H9 (cell line): ENCODE measurements at regions not wholly inside any gene's neighbourhood (a gene's known extent, or its start where the extent isn't known, plus 50 kb on each side); places are given as distances from the start of the nearest gene placed in this dataset.

Experiments
- DNase-seq: peaks from one replicate; pipeline ENCODE4 v3.0.0-alpha.2; 2017
- H2AFZ ChIP-seq: one replicate; pipeline ENCODE4 v1.6.1; 2013; ENCODE audit warnings: mild to moderate bottlenecking, low read length, control low read depth, moderate library complexity
- H2AK5ac ChIP-seq: 2 replicates; pipeline ENCODE4 v1.6.1; 2013; ENCODE audit warnings: low read length, control low read depth, mixed read lengths; ENCODE audit not compliant: insufficient read length
- H2BK120ac ChIP-seq: one replicate; pipeline ENCODE4 v1.6.1; 2013; ENCODE audit warnings: low read depth, mild to moderate bottlenecking, low read length, control low read depth, inconsistent platforms; ENCODE audit not compliant: poor library complexity, severe bottlenecking
- H2BK12ac ChIP-seq: 2 replicates; pipeline ENCODE4 v1.6.1; 2013; ENCODE audit warnings: low read length, control low read depth, mixed read lengths, low read depth; ENCODE audit not compliant: insufficient read length
- H2BK15ac ChIP-seq: 2 replicates; pipeline ENCODE4 v1.6.1; 2013; ENCODE audit warnings: low read depth, low read length, control low read depth
- H2BK20ac ChIP-seq: one replicate; pipeline ENCODE4 v1.6.1; 2013; ENCODE audit warnings: low read depth, mild to moderate bottlenecking, low read length, control low read depth, inconsistent platforms; ENCODE audit not compliant: poor library complexity, severe bottlenecking
- H2BK5ac ChIP-seq: 2 replicates; pipeline ENCODE4 v1.6.1; 2013; ENCODE audit warnings: low read length, control low read depth, mixed read lengths; ENCODE audit not compliant: insufficient read length
- H3K14ac ChIP-seq: 2 replicates; pipeline ENCODE4 v1.6.1; 2013; ENCODE audit warnings: low read length, control low read depth; ENCODE audit not compliant: insufficient read depth
- H3K18ac ChIP-seq: 2 replicates; pipeline ENCODE4 v1.6.1; 2013; ENCODE audit warnings: low read depth, mild to moderate bottlenecking, mixed read lengths, low read length, control low read depth; ENCODE audit not compliant: insufficient read length
- H3K23ac ChIP-seq: 2 replicates; pipeline ENCODE4 v1.6.1; 2013; ENCODE audit warnings: low read length, control low read depth, mixed read lengths, low read depth; ENCODE audit not compliant: insufficient read length
- H3K23me2 ChIP-seq: 2 replicates; pipeline ENCODE4 v1.6.1; 2013; ENCODE audit warnings: low read depth, mild to moderate bottlenecking, mixed read lengths, low read length, control low read depth; ENCODE audit not compliant: insufficient read length, poor library complexity, severe bottlenecking
- H3K27ac ChIP-seq: 2 replicates; pipeline ENCODE4 v1.5.1; 2013; ENCODE audit warnings: low read length, control low read depth, mixed read lengths, low read depth; ENCODE audit not compliant: insufficient read length
- H3K27me3 ChIP-seq: 2 replicates; pipeline ENCODE4 v1.6.1; 2013; ENCODE audit warnings: low read length, control low read depth, inconsistent platforms; ENCODE audit not compliant: insufficient read depth
- H3K4ac ChIP-seq: 2 replicates; pipeline ENCODE4 v1.6.1; 2013; ENCODE audit warnings: low read depth, mild to moderate bottlenecking, control low read depth, inconsistent platforms, low read length, moderate library complexity
- H3K4me1 ChIP-seq: 2 replicates; pipeline ENCODE4 v1.6.1; 2013; ENCODE audit warnings: low read length, control low read depth, inconsistent platforms; ENCODE audit not compliant: insufficient read depth
- H3K4me2 ChIP-seq: 2 replicates; pipeline ENCODE4 v1.6.1; 2013; ENCODE audit warnings: low read length, control low read depth, mixed read lengths; ENCODE audit not compliant: insufficient read length, insufficient read depth
- H3K56ac ChIP-seq: 2 replicates; pipeline ENCODE4 v1.6.1; 2013; ENCODE audit warnings: low read depth, mild to moderate bottlenecking, mixed read lengths, low read length, control low read depth; ENCODE audit not compliant: insufficient read length
- H3K79me1 ChIP-seq: 2 replicates; pipeline ENCODE4 v1.6.1; 2013; ENCODE audit warnings: low read depth, mild to moderate bottlenecking, moderate library complexity, low read length, control low read depth, inconsistent platforms; ENCODE audit not compliant: insufficient read depth, poor library complexity, severe bottlenecking
- H3K79me2 ChIP-seq: 2 replicates; pipeline ENCODE4 v1.6.1; 2013; ENCODE audit warnings: low read length, control low read depth, inconsistent platforms; ENCODE audit not compliant: insufficient read depth
- H3K9ac ChIP-seq: 2 replicates; pipeline ENCODE4 v1.6.1; 2013; ENCODE audit warnings: low read length, control low read depth, mixed read lengths; ENCODE audit not compliant: insufficient read length; ENCODE audit errors: extremely low read depth
- H3K9me3 ChIP-seq: one replicate; pipeline ENCODE4 v1.6.1; 2013; ENCODE audit warnings: low read depth, low read length, inconsistent platforms; ENCODE audit not compliant: control insufficient read depth
- H3T11ph ChIP-seq: one replicate; pipeline ENCODE4 v1.6.1; 2013; ENCODE audit warnings: mild to moderate bottlenecking, low read length, control low read depth, inconsistent platforms
- H4K20me1 ChIP-seq: one replicate; pipeline ENCODE4 v1.6.1; 2013; ENCODE audit not compliant: control insufficient read depth, insufficient read length, insufficient read depth
- H4K5ac ChIP-seq: 2 replicates; pipeline ENCODE4 v1.6.1; 2013; ENCODE audit warnings: low read depth, mild to moderate bottlenecking, mixed read lengths, low read length, control low read depth; ENCODE audit not compliant: insufficient read length
- H4K8ac ChIP-seq: replicated peaks from 2 replicates; pipeline ENCODE4 v1.6.1; 2013; ENCODE audit warnings: low read length, control low read depth, mixed read lengths, low read depth; ENCODE audit not compliant: insufficient read length
- H4K91ac ChIP-seq: 2 replicates; pipeline ENCODE4 v1.6.1; 2013; ENCODE audit warnings: low read depth, mild to moderate bottlenecking, moderate library complexity, mixed read lengths, low read length, control low read depth; ENCODE audit not compliant: insufficient read length
- H3K27ac Mint-ChIP-seq, 3 experiments: 2 replicates in 2 of 3; 3 replicates in 1 of 3; pipeline ENCODE4 v1.8.0; 2020 to 2021; ENCODE audit warnings: mixed read lengths in 3 of 3, mild to moderate bottlenecking in 1 of 3, moderate library complexity in 1 of 3
- H3K27me3 Mint-ChIP-seq: 2 replicates; pipeline ENCODE4 v1.8.0; 2021; ENCODE audit warnings: low read depth, mild to moderate bottlenecking, moderate library complexity, mixed read lengths
- H3K36me3 Mint-ChIP-seq, 3 experiments: 2 replicates in 2 of 3; 3 replicates in 1 of 3; pipeline ENCODE4 v1.8.0; 2020 to 2021; ENCODE audit warnings: low read depth in 3 of 3, mixed read lengths in 3 of 3; ENCODE audit not compliant: insufficient read depth in 1 of 3
- H3K4me1 Mint-ChIP-seq, 2 experiments: 2 replicates each; pipeline ENCODE4 v1.8.0; 2020; ENCODE audit warnings: mixed read lengths in 2 of 2
- H3K4me3 Mint-ChIP-seq, 2 experiments: 2 replicates in 1 of 2; 3 replicates in 1 of 2; pipeline ENCODE4 v1.8.0; 2020 to 2021; ENCODE audit warnings: mild to moderate bottlenecking in 2 of 2, mixed read lengths in 2 of 2, moderate library complexity in 1 of 2
- H3K9me3 Mint-ChIP-seq, 2 experiments: 2 replicates in 1 of 2; 3 replicates in 1 of 2; pipeline ENCODE4 v1.8.0; 2020; ENCODE audit warnings: mild to moderate bottlenecking in 2 of 2, mixed read lengths in 2 of 2, moderate library complexity in 1 of 2
- WGBS: extraction: QIAGEN DNeasy Blood & Tissue Kit; methylation state at CpG from one replicate; pipeline ENCODE4 v1.1.7; 2013; ENCODE audit warnings: missing lambda C conversion rate, low lambda C conversion rate, mixed read lengths; ENCODE audit not compliant: insufficient read length; ENCODE audit errors: extremely low coverage; 5-methylcytosine and 5-hydroxymethylcytosine counted together
- TF ChIP-seq, protein P1 (sequence below): fragments of 200-600 bp; sonication (generic); conservative IDR thresholded peaks from 3 replicates; pipeline ENCODE4 v1.8.0; 2021; ENCODE audit warnings: antibody characterized with exemption, mild to moderate bottlenecking

DNA sequence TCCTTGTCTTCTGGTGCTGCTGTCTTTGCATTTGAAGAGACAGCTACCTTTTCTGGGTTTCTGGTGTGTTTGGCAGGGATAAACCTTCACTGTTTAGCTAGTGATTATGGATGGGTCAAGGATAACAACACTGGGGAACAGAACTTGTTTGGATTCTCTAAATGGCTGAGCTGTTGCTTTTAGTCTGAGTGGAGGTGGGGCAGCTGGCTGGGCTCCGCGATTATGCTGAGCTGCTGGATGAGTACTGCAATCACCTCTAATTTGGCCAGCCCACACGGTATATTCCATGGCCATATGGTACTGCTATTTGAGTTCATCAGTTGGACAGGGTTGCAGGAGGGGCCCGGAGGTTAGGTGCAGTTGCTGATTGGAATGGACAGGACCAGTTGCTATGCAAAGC lies 361.6 kb upstream of the TFPI start:
- H3K23ac ChIP-seq: no peak overlapping the region
- no peak overlapping the region for H3K4me2 ChIP-seq
- H2BK120ac ChIP-seq: no peak overlapping the region
- no peak for DNase-seq
- H4K8ac ChIP-seq: no peak overlapping the region
- Mint-ChIP-seq H3K27ac (peak overlapping the region in 1 of 3 experiments; percentile 34; a peak in 1 of 7 replicates), H3K27me3 (no peaks in the 10 kb centered on the region), H3K4me1 (no peaks in the 10 kb centered on the region; a peak in 1 of 4 replicates), H3K9me3 (no peaks in the 10 kb centered on the region), H3K36me3 (no peaks in the 10 kb centered on the region), H3K4me3 (no peak overlapping the region)
- H4K20me1 ChIP-seq: no peaks in the 10 kb centered on the region
- TF ChIP-seq, protein P1, sequence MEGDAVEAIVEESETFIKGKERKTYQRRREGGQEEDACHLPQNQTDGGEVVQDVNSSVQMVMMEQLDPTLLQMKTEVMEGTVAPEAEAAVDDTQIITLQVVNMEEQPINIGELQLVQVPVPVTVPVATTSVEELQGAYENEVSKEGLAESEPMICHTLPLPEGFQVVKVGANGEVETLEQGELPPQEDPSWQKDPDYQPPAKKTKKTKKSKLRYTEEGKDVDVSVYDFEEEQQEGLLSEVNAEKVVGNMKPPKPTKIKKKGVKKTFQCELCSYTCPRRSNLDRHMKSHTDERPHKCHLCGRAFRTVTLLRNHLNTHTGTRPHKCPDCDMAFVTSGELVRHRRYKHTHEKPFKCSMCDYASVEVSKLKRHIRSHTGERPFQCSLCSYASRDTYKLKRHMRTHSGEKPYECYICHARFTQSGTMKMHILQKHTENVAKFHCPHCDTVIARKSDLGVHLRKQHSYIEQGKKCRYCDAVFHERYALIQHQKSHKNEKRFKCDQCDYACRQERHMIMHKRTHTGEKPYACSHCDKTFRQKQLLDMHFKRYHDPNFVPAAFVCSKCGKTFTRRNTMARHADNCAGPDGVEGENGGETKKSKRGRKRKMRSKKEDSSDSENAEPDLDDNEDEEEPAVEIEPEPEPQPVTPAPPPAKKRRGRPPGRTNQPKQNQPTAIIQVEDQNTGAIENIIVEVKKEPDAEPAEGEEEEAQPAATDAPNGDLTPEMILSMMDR: no peak
- H3K14ac ChIP-seq: no peak overlapping the region
- H4K91ac ChIP-seq: no peak overlapping the region
- H2BK15ac ChIP-seq: no peak overlapping the region
- H2BK20ac ChIP-seq: no peak overlapping the region
- no peak overlapping the region for H3K27ac ChIP-seq
- no CpG with 5 or more reads among the region's 4 CpGs for WGBS
- H3K4ac ChIP-seq: no peak overlapping the region
- no peak overlapping the region for H2BK5ac ChIP-seq
- no peak overlapping the region for H3K56ac ChIP-seq
- H3K79me1 ChIP-seq: no peaks in the 10 kb centered on the region
- no peaks in the 10 kb centered on the region for H3K9me3 ChIP-seq
- no peaks in the 10 kb centered on the region for H3K79me2 ChIP-seq
- H2AK5ac ChIP-seq: no peak overlapping the region
- H3K4me1 ChIP-seq: no peaks in the 10 kb centered on the region
- no peak overlapping the region for H3K9ac ChIP-seq
- no peaks in the 10 kb centered on the region for H3K27me3 ChIP-seq
- H3K23me2 ChIP-seq: no peaks in the 10 kb centered on the region
- H2AFZ ChIP-seq: no peak overlapping the region
- no peak overlapping the region for H3T11ph ChIP-seq
- H3K18ac ChIP-seq: no peak overlapping the region
- H2BK12ac ChIP-seq: no peak overlapping the region
- no peak overlapping the region for H4K5ac ChIP-seq
